ENCODE measurements at regions not wholly inside any gene's neighbourhood (a gene's known extent, or its start where the extent isn't known, plus 50 kb on each side); places are given as distances from the start of the nearest gene placed in this dataset.

DNA sequence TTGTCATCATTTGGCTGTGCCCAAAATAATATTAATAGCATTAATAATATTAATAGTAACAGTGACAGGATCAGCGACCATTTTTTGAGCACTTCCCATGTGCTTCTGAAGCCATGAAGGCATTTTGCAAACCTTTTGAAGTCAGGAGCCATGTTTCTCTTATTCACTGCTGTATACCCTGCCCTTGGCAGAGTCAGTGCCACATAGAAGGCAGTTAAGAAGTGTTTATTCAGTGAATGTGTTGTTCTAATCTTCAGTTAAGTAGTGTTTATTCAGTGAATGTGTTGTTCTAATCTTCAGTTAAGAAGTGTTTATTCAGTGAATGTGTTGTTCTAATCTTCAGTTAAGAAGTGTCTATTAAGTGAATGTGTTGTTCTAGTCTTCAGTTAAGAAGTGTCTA lies 319.7 kb upstream of the NAV3 start:
- DNase-seq = no peak
- no peak overlapping the region for H3K27ac ChIP-seq (ENCODE audit: low read length)
- no peaks in the 10 kb centered on the region for H3K36me3 ChIP-seq (ENCODE audit: control insufficient read depth, insufficient read depth, low read length)
- WGBS (ENCODE audit: insufficient coverage) = 80% methylated on average over 1 of the region's 1 CpG
- H3K9me3 ChIP-seq (replicated peaks; ENCODE audit: control insufficient read depth, low read depth, low read length) = no peaks in the 10 kb centered on the region
- no peak overlapping the region for H3K4me3 ChIP-seq (ENCODE audit: low read length)
- no peaks in the 10 kb centered on the region for H3K27me3 ChIP-seq (ENCODE audit: control insufficient read depth, insufficient read depth, low read length)
- H3K4me1 ChIP-seq (ENCODE audit: control insufficient read depth, insufficient read depth, low read length) = no peaks in the 10 kb centered on the region

GRCh38 chr12:77504466-77504865 lies 326.2 kb upstream of the NAV3 start:
- Histone ChIP-seq H3K4me3 (ENCODE audit: low read length) (no peak overlapping the region), H3K9me3 (replicated peaks; ENCODE audit: control insufficient read depth, low read depth, low read length) (no peaks in the 10 kb centered on the region), H3K36me3 (ENCODE audit: control insufficient read depth, insufficient read depth, low read length) (no peaks in the 10 kb centered on the region), H3K27me3 (ENCODE audit: control insufficient read depth, insufficient read depth, low read length) (no peaks in the 10 kb centered on the region), H3K4me1 (ENCODE audit: control insufficient read depth, insufficient read depth, low read length) (no peaks in the 10 kb centered on the region), H3K27ac (ENCODE audit: low read length) (no peak overlapping the region)
- DNase-seq = no peak
- WGBS (ENCODE audit: insufficient coverage) = 87% methylated on average over 2 of the region's 4 CpGs

- Histone ChIP-seq H3K27me3 (ENCODE audit: control insufficient read depth, insufficient read depth, low read length) (no peaks in the 10 kb centered on the region), H3K9me3 (replicated peaks; ENCODE audit: control insufficient read depth, low read depth, low read length) (no peaks in the 10 kb centered on the region), H3K4me1 (ENCODE audit: control insufficient read depth, insufficient read depth, low read length) (no peaks in the 10 kb centered on the region), H3K36me3 (ENCODE audit: control insufficient read depth, insufficient read depth, low read length) (no peaks in the 10 kb centered on the region), H3K4me3 (ENCODE audit: low read length) (no peak overlapping the region), H3K27ac (ENCODE audit: low read length) (no peak overlapping the region)
- DNase-seq = peak; percentile 55
Measured at GRCh38 chr12:77500089-77500488, 330.6 kb upstream of the NAV3 start.

DNA sequence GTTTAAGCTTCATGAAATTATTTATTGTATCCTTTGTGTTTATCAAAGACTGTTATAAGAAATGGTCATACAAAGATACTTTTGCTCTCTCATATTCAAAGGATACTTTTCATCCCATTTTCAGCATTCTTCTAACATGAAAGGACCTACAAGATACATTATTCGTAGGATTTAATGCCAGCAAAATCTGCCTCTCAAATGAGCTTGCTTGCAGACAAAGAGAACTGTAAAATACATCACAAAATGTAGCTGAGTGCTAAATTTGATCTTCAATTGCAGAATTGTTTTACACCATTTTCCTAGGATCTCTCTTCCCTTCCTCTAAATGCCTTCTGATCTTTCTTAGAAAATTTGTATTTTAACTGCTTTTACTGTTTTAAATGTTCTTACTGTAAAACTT lies 333.0 kb upstream of the NAV3 start:
- Histone ChIP-seq H3K4me1 (ENCODE audit: control insufficient read depth, insufficient read depth, low read length) (peaks cover 2% of the 10 kb centered on the region), H3K27me3 (ENCODE audit: control insufficient read depth, insufficient read depth, low read length) (no peaks in the 10 kb centered on the region), H3K9me3 (replicated peaks; ENCODE audit: control insufficient read depth, low read depth, low read length) (no peaks in the 10 kb centered on the region), H3K36me3 (ENCODE audit: control insufficient read depth, insufficient read depth, low read length) (no peaks in the 10 kb centered on the region), H3K4me3 (ENCODE audit: low read length) (no peak overlapping the region), H3K27ac (ENCODE audit: low read length) (no peak overlapping the region)
- DNase-seq = no peak
- WGBS (ENCODE audit: insufficient coverage) = no CpG with 5 or more reads among the region's 1 CpG

DNA sequence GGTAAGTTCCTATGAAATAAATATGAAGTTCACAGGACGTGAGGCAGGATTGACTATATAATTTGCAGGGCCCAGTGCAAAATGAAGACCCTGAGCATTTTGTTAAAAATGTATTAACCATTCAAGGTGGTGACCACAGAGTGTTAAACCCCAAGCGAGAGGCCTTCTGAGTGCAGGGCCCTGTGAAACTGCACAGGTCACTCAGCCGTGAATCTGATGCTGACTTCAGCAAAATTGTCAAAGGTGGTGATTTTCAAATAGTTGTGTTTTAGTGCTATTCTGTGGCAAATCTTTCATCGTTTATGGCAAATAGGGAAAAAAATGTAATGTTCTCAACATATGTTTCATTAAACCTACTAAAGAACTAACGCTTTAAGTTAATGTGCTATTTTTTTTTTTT lies 334.0 kb upstream of the NAV3 start:
- 83% methylated on average over 2 of the region's 5 CpGs for WGBS (ENCODE audit: insufficient coverage)
- no peaks in the 10 kb centered on the region for H3K9me3 ChIP-seq (replicated peaks; ENCODE audit: control insufficient read depth, low read depth, low read length)
- no peaks in the 10 kb centered on the region for H3K36me3 ChIP-seq (ENCODE audit: control insufficient read depth, insufficient read depth, low read length)
- no peak for DNase-seq
- peaks cover 2% of the 10 kb centered on the region for H3K4me1 ChIP-seq (ENCODE audit: control insufficient read depth, insufficient read depth, low read length)
- H3K4me3 ChIP-seq (ENCODE audit: low read length) = no peak overlapping the region
- H3K27me3 ChIP-seq (ENCODE audit: control insufficient read depth, insufficient read depth, low read length) = no peaks in the 10 kb centered on the region
- H3K27ac ChIP-seq (ENCODE audit: low read length) = no peak overlapping the region

DNA sequence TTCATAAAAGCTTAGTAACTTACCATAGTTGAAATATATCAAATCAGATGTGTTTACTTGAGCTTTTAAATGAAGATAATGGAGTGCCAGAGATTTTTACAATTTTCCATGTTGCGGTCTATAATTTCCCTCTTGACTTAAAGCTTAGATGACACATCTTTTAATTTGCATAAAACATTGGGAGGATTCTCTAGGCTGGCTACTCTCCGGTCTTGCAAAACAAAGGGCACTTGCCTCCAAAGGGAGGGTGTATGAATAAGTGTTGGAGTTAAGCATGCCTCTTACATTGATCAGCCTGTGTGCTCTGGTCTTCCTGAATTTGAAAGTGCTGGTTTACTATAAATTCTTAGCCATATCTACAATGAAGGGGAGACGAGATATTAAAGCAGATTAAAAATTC lies 336.4 kb upstream of the NAV3 start:
- H3K27me3 ChIP-seq (ENCODE audit: control insufficient read depth, insufficient read depth, low read length) = no peaks in the 10 kb centered on the region
- H3K27ac ChIP-seq (ENCODE audit: low read length) = no peak overlapping the region

DNA sequence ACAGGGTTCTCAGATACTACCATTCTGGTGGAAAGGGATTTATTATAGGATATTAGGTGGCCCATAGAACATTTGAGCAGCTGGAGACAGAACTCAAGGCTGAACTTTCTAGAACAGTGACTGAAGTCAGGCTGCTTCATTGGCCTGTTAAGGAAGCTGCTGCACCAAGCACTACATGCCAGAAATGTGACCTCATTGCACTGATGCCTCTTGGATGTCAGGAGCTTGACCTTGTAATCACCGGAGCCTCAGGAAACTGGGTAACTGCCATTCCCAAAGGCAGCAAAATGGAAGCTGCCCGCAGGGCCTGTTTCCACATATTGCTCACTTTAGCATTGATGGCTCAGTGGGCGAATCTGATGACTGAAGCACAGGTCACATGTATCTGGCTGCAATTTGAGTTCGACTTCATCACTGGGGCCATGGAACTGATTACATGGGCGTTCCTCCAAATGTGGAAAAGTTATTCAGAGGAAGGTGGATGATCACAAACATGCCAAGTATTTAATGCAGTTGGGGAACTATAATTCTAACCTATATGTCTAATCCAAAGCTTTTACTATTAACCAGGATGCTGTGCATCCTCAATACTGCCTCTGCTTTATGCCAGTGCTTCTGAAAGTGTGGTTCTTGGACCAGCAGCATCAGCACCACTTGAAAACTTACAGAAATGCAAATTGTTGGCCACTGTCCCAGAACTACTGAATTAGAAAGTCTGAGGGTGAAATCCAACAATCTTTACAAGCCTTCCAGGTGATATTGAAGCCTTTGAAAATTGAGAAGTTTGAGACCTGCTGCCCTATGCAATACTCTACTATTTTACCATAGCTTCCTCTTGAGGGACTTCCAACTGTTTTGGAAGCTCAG lies 337.2 kb upstream of the NAV3 start:
- WGBS (ENCODE audit: insufficient coverage) = 47% methylated on average over 3 of the region's 5 CpGs
- Histone ChIP-seq H3K4me3 (ENCODE audit: low read length) (no peak overlapping the region), H3K4me1 (ENCODE audit: control insufficient read depth, insufficient read depth, low read length) (peaks cover 2% of the 10 kb centered on the region), H3K27ac (ENCODE audit: low read length) (no peak overlapping the region), H3K36me3 (ENCODE audit: control insufficient read depth, insufficient read depth, low read length) (no peaks in the 10 kb centered on the region), H3K9me3 (replicated peaks; ENCODE audit: control insufficient read depth, low read depth, low read length) (no peaks in the 10 kb centered on the region), H3K27me3 (ENCODE audit: control insufficient read depth, insufficient read depth, low read length) (no peaks in the 10 kb centered on the region)
- DNase-seq = peak; percentile 45

More for the DNA sequence above, 336.4 kb upstream of the NAV3 start:
- H3K4me3 ChIP-seq (ENCODE audit: low read length) = no peak overlapping the region
- H3K4me1 ChIP-seq (ENCODE audit: control insufficient read depth, insufficient read depth, low read length) = peaks cover 2% of the 10 kb centered on the region
- no peaks in the 10 kb centered on the region for H3K36me3 ChIP-seq (ENCODE audit: control insufficient read depth, insufficient read depth, low read length)
- H3K9me3 ChIP-seq (replicated peaks; ENCODE audit: control insufficient read depth, low read depth, low read length) = no peaks in the 10 kb centered on the region
- no peak for DNase-seq
- no CpG with 5 or more reads among the region's 3 CpGs for WGBS (ENCODE audit: insufficient coverage)

- Histone ChIP-seq H3K4me3 (ENCODE audit: low read length) (no peak overlapping the region), H3K27me3 (ENCODE audit: control insufficient read depth, insufficient read depth, low read length) (no peaks in the 10 kb centered on the region), H3K36me3 (ENCODE audit: control insufficient read depth, insufficient read depth, low read length) (no peaks in the 10 kb centered on the region), H3K4me1 (ENCODE audit: control insufficient read depth, insufficient read depth, low read length) (peaks cover 4% of the 10 kb centered on the region), H3K9me3 (replicated peaks; ENCODE audit: control insufficient read depth, low read depth, low read length) (no peaks in the 10 kb centered on the region), H3K27ac (ENCODE audit: low read length) (no peak overlapping the region)
- no peak for DNase-seq
- WGBS (ENCODE audit: insufficient coverage) = 98% methylated on average over 3 of the region's 4 CpGs
Measured at GRCh38 chr12:77492536-77492935, 338.2 kb upstream of the NAV3 start.

DNA sequence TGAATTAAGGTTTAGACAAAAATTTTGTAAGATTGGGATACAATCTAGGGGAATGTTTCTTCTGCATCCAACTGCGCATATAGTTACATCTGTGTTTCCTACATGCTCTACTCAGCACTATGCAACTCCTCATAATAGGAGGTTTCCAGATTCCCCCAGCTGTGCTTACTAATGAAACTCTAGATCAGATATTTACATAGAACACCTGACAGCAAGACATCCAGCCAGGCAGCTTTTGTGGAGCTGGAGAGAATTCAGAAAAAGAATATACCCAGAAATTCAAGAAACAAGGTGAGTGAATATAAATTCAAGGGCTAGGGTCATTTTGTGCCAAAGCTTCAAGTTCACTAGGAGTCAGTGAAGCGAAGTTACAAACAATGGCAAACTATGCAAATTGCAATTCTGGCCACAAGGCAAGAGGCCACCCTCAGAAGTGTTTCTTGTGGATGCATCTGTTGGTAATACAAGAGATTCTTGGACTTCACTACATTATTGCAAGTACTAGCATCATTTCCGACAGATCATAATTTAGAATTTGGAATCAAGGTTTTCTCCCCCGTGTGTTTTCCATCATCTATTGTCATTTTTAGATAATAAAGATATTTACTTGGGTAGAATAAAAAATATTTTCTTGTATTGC lies 341.2 kb upstream of the NAV3 start:
- Histone ChIP-seq H3K9me3 (replicated peaks; ENCODE audit: control insufficient read depth, low read depth, low read length) (no peaks in the 10 kb centered on the region), H3K4me1 (ENCODE audit: control insufficient read depth, insufficient read depth, low read length) (peaks cover 4% of the 10 kb centered on the region), H3K27ac (ENCODE audit: low read length) (peak overlapping the region; percentile 44), H3K36me3 (ENCODE audit: control insufficient read depth, insufficient read depth, low read length) (no peaks in the 10 kb centered on the region), H3K27me3 (ENCODE audit: control insufficient read depth, insufficient read depth, low read length) (no peaks in the 10 kb centered on the region), H3K4me3 (ENCODE audit: low read length) (no peak overlapping the region)
- peak; percentile 92 for DNase-seq
- 17% methylated on average over 1 of the region's 4 CpGs for WGBS (ENCODE audit: insufficient coverage)

- Histone ChIP-seq H3K4me1 (ENCODE audit: control insufficient read depth, insufficient read depth, low read length) (peaks cover 2% of the 10 kb centered on the region), H3K4me3 (ENCODE audit: low read length) (no peak overlapping the region), H3K27me3 (ENCODE audit: control insufficient read depth, insufficient read depth, low read length) (no peaks in the 10 kb centered on the region), H3K36me3 (ENCODE audit: control insufficient read depth, insufficient read depth, low read length) (no peaks in the 10 kb centered on the region), H3K27ac (ENCODE audit: low read length) (no peak overlapping the region), H3K9me3 (replicated peaks; ENCODE audit: control insufficient read depth, low read depth, low read length) (no peaks in the 10 kb centered on the region)
- DNase-seq = peak; percentile 53
- 50% methylated on average over 1 of the region's 2 CpGs for whole genome bisulfite sequencing (ENCODE audit: insufficient coverage)
Measured at GRCh38 chr12:77488041-77488620, 342.6 kb upstream of the NAV3 start.

All from muscle of leg (tissue), 3 donors.